ENCODE measurements at regions not wholly inside any gene's neighbourhood (a gene's known extent, or its start where the extent isn't known, plus 50 kb on each side); places are given as distances from the start of the nearest gene placed in this dataset.

- TF ChIP-seq, protein P1, sequence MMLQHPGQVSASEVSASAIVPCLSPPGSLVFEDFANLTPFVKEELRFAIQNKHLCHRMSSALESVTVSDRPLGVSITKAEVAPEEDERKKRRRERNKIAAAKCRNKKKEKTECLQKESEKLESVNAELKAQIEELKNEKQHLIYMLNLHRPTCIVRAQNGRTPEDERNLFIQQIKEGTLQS (IDR thresholded peaks at IDR 0.05; ENCODE audit: borderline replicate concordance, extremely low read depth, low read depth, low read length): no peak
- TF ChIP-seq POLR2AphosphoS5 (IDR thresholded peaks at IDR 0.05; ENCODE audit: low read length): no peak
- no peak for TF ChIP-seq CHD4 (IDR thresholded peaks at IDR 0.05)
- TF ChIP-seq, protein P2, sequence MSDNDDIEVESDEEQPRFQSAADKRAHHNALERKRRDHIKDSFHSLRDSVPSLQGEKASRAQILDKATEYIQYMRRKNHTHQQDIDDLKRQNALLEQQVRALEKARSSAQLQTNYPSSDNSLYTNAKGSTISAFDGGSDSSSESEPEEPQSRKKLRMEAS (IDR thresholded peaks at IDR 0.05; ENCODE audit: low read depth, low read length): no peak
- TF ChIP-seq CTCF (IDR thresholded peaks at IDR 0.05 in 2 of 3, conservative IDR thresholded peaks at IDR 0.05 in 1 of 3; ENCODE audit: control insufficient read depth in 2 of 3, extremely low read depth in 1 of 3, insufficient read depth in 1 of 3, low read depth in 3 of 3, low read length in 3 of 3): no peak
- TF ChIP-seq NBN (IDR thresholded peaks at IDR 0.05): no peak
Observed at GRCh38 chr21:31397030-31397429, 53.0 kb upstream of the TIAM1 start.
